Endothelial cell of umbilical vein (primary cell): ENCODE measurements at regions not wholly inside any gene's neighbourhood (a gene's known extent, or its start where the extent isn't known, plus 50 kb on each side); places are given as distances from the start of the nearest gene placed in this dataset.

Source experiments
- BruUV-seq: library from RNA; stranded (reverse); fragments of 400-500 nt; replicated peaks from 2 replicates; lab custom pipeline; 2021; lab: Mats Ljungman, UMichigan
- CTCF ChIA-PET: fragments of 300-600, 350-600 bp; sonication (Branson Sonifier 250); formaldehyde crosslinking; loops from one replicate; lab custom pipeline; 2021; ENCODE audit warnings: antibody characterized with exemption, inconsistent platforms; lab: Charles Lee
- POLR2A ChIA-PET: fragments of 300-600, 350-600 bp; sonication (Branson Sonifier 250); formaldehyde crosslinking; loops from one replicate; lab custom pipeline; 2021; ENCODE audit warnings: antibody characterized with exemption, inconsistent platforms; lab: Charles Lee
- DNase-seq: peaks from one replicate; pipeline ENCODE4 v3.0.0-alpha.2; 2011; ENCODE audit warnings: low read depth, low spot score
- FAIRE-seq: peaks from 2 replicates; lab custom pipeline; 2011; peaks lifted over from hg19 to GRCh38; lab: Jason Lieb, UNC
- H2AFZ ChIP-seq: 2 replicates; pipeline ENCODE4 v1.6.0; 2012; ENCODE audit warnings: low read depth, low read length, control low read depth, inconsistent platforms
- H3K27ac ChIP-seq: 2 replicates; pipeline ENCODE4 v1.5.1; 2011; ENCODE audit warnings: low read depth, mild to moderate bottlenecking, control low read depth, low read length, moderate library complexity; ENCODE audit not compliant: insufficient read depth
- H3K27me3 ChIP-seq, 2 experiments: 2 replicates each; pipeline versions ENCODE4 v1.6.0 to v1.6.1; 2011; ENCODE audit warnings: low read length in 2 of 2, mixed read lengths in 1 of 2; ENCODE audit not compliant: control insufficient read depth in 2 of 2, insufficient read depth in 2 of 2
- H3K36me3 ChIP-seq, 2 experiments: 2 replicates in 1 of 2; 3 replicates in 1 of 2; pipeline ENCODE4 v1.5.1; 2011; ENCODE audit warnings: low read length in 2 of 2, mild to moderate bottlenecking in 1 of 2, moderate library complexity in 1 of 2; ENCODE audit not compliant: control insufficient read depth in 2 of 2, insufficient read depth in 2 of 2; ENCODE audit errors: extremely low read depth in 1 of 2
- H3K4me1 ChIP-seq: 3 replicates; pipeline ENCODE4 v1.5.1; 2011; ENCODE audit warnings: mild to moderate bottlenecking, low read length; ENCODE audit not compliant: control insufficient read depth, insufficient read depth; ENCODE audit errors: extremely low read depth
- H3K4me2 ChIP-seq: 2 replicates; pipeline ENCODE4 v1.6.1; 2011; ENCODE audit warnings: low read length, control low read depth, mixed read lengths; ENCODE audit not compliant: insufficient read depth
- H3K4me3 ChIP-seq, 3 experiments: fragments of 200-600 bp in 1 of 3; sonication (generic), shearing (Covaris generic) in 1 of 3; replicated peaks in 1 of 3; 2 replicates each; pipeline ENCODE4 v1.5.1; 2011 to 2016; ENCODE audit warnings: control low read depth in 3 of 3, low read length in 3 of 3, mild to moderate bottlenecking in 2 of 3, inconsistent platforms in 1 of 3, low read depth in 1 of 3, moderate library complexity in 1 of 3; ENCODE audit not compliant: insufficient read depth in 1 of 3
- H3K79me2 ChIP-seq: 2 replicates; pipeline ENCODE4 v1.6.0; 2012; ENCODE audit warnings: low read length, inconsistent platforms; ENCODE audit not compliant: control insufficient read depth, insufficient read depth
- H3K9ac ChIP-seq: replicated peaks from 2 replicates; pipeline ENCODE3; 2011; ENCODE audit warnings: low read length, control low read depth; ENCODE audit not compliant: insufficient read depth; ENCODE audit errors: extremely low read depth
- H3K9me1 ChIP-seq: replicated peaks from 3 replicates; pipeline ENCODE4 v1.6.0; 2011; ENCODE audit warnings: mild to moderate bottlenecking, low read length; ENCODE audit not compliant: control insufficient read depth, insufficient read depth; ENCODE audit errors: extremely low read depth
- H3K9me3 ChIP-seq: replicated peaks from 2 replicates; pipeline ENCODE4 v1.5.1; 2012; ENCODE audit warnings: low read length, inconsistent platforms; ENCODE audit not compliant: control insufficient read depth, insufficient read depth
- H4K20me1 ChIP-seq: replicated peaks from 2 replicates; pipeline ENCODE3; 2011; ENCODE audit warnings: mild to moderate bottlenecking, low read length; ENCODE audit not compliant: control insufficient read depth, insufficient read depth; ENCODE audit errors: extremely low read depth
- EZH2 ChIP-seq: IDR thresholded peaks from 2 replicates; pipeline ENCODE4 v1.6.1; 2012; ENCODE audit warnings: borderline replicate concordance, low read depth, mild to moderate bottlenecking, moderate library complexity, low read length, inconsistent platforms; ENCODE audit not compliant: severe bottlenecking
- FOS ChIP-seq: IDR thresholded peaks from 2 replicates; pipeline ENCODE4 v1.6.1; 2011; ENCODE audit warnings: mild to moderate bottlenecking, low read length, moderate library complexity, borderline replicate concordance; ENCODE audit not compliant: insufficient read depth
- GATA2 ChIP-seq: IDR thresholded peaks from 2 replicates; pipeline ENCODE4 v1.7.0; 2011; ENCODE audit warnings: low read depth, mild to moderate bottlenecking, moderate library complexity, mixed read lengths, low read length; ENCODE audit not compliant: insufficient read length, insufficient read depth
- JUN ChIP-seq: IDR thresholded peaks from 2 replicates; pipeline ENCODE4 v1.6.1; 2011; ENCODE audit warnings: borderline replicate concordance, low read depth; ENCODE audit not compliant: insufficient read length, insufficient read depth
- MYC ChIP-seq: IDR thresholded peaks from one replicate; pipeline ENCODE4 v1.6.1; 2011; ENCODE audit warnings: mild to moderate bottlenecking, low read depth, low read length
- POLR2A ChIP-seq: IDR thresholded peaks from 2 replicates; pipeline ENCODE4 v1.6.1; 2012; ENCODE audit warnings: low read depth, mild to moderate bottlenecking, control low read depth, low read length
- POLR2AphosphoS5 ChIP-seq: IDR thresholded peaks from 2 replicates; pipeline ENCODE4 v1.6.1; 2012; ENCODE audit warnings: low read depth, mild to moderate bottlenecking, control low read depth, low read length, moderate library complexity; ENCODE audit not compliant: insufficient read depth
- dilution Hi-C: fragments of 300-500 bp; cut with MboI; formaldehyde crosslinking; loops from one replicate; pipeline ENCODE4 v1.15.0; 2019; ENCODE audit warnings: low sequenced_read_pairs; ENCODE audit not compliant: extremely low pct_ligation_motif_present
- intact Hi-C: fragments of 100-400 bp; cut with micrococcal nuclease; formaldehyde crosslinking; loops from one replicate; pipeline ENCODE4 v1.10.0; 2022
- TF ChIP-seq, protein P1 (sequence below): IDR thresholded peaks from 2 replicates; pipeline ENCODE4 v1.6.1; 2011; ENCODE audit not compliant: insufficient read depth, insufficient read length
- TF ChIP-seq, protein P2 (sequence below), 2 donors: IDR thresholded peaks; 1 replicate in 1 of 2; 2 replicates in 1 of 2; pipeline ENCODE4 v1.5.1; 2011; ENCODE audit warnings: low read length in 2 of 2, mild to moderate bottlenecking in 2 of 2, moderate library complexity in 2 of 2, control low read depth in 1 of 2, inconsistent platforms in 1 of 2, low read depth in 1 of 2; ENCODE audit not compliant: insufficient read depth in 1 of 2; ENCODE audit errors: extremely low read depth in 1 of 2

- Histone ChIP-seq H3K4me1 (no peaks in the 10 kb centered on the region), H3K27me3 (no peaks in the 10 kb centered on the region), H2AFZ (no peak overlapping the region), H3K9ac (no peak overlapping the region), H3K79me2 (no peaks in the 10 kb centered on the region), H3K27ac (no peak overlapping the region), H3K4me3 (no peak overlapping the region), H4K20me1 (no peaks in the 10 kb centered on the region), H3K9me1 (no peaks in the 10 kb centered on the region), H3K9me3 (no peaks in the 10 kb centered on the region), H3K36me3 (no peaks in the 10 kb centered on the region), H3K4me2 (no peak overlapping the region)
- BruUV-seq = no TSS peak
- no peak for TF ChIP-seq JUN
- no peak for TF ChIP-seq POLR2A
- TF ChIP-seq GATA2 = no peak
- TF ChIP-seq, protein P1, sequence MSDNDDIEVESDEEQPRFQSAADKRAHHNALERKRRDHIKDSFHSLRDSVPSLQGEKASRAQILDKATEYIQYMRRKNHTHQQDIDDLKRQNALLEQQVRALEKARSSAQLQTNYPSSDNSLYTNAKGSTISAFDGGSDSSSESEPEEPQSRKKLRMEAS = no peak
- TF ChIP-seq, protein P2, sequence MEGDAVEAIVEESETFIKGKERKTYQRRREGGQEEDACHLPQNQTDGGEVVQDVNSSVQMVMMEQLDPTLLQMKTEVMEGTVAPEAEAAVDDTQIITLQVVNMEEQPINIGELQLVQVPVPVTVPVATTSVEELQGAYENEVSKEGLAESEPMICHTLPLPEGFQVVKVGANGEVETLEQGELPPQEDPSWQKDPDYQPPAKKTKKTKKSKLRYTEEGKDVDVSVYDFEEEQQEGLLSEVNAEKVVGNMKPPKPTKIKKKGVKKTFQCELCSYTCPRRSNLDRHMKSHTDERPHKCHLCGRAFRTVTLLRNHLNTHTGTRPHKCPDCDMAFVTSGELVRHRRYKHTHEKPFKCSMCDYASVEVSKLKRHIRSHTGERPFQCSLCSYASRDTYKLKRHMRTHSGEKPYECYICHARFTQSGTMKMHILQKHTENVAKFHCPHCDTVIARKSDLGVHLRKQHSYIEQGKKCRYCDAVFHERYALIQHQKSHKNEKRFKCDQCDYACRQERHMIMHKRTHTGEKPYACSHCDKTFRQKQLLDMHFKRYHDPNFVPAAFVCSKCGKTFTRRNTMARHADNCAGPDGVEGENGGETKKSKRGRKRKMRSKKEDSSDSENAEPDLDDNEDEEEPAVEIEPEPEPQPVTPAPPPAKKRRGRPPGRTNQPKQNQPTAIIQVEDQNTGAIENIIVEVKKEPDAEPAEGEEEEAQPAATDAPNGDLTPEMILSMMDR (IDR thresholded peaks at IDR 0.05; ENCODE audit: extremely low read depth in 1 of 2, insufficient read depth in 1 of 2, low read depth in 1 of 2, low read length in 2 of 2) = no peak
- TF ChIP-seq MYC = no peak
- TF ChIP-seq EZH2 = no peak
- TF ChIP-seq FOS = no peak
- no peak for TF ChIP-seq POLR2AphosphoS5
- no peak for FAIRE-seq
- intact Hi-C loops (no loop called here), dilution Hi-C loops (no loop called here)
- no peak for DNase-seq
- ChIA-PET POLR2A (no interaction called here), CTCF (no interaction called here)
These were observed 996.8 kb downstream of the PCDH19 start for GRCh38 chrX:99413317-99413716.
